Neuronal stem cell (in vitro differentiated cells): ENCODE measurements at regions not wholly inside any gene's neighbourhood (a gene's known extent, or its start where the extent isn't known, plus 50 kb on each side); places are given as distances from the start of the nearest gene placed in this dataset.
A peak's percentile ranks its signal among the peaks of the same experiment; 100 is the strongest.

ENCODE experiments used
- DNase-seq: peaks from one replicate; pipeline ENCODE4 v3.0.0-alpha.2; 2013; ENCODE audit warnings: low spot score
- H2AFZ ChIP-seq: one replicate; pipeline ENCODE4 v1.6.1; 2013; ENCODE audit warnings: mild to moderate bottlenecking, low read length, inconsistent platforms
- H2AK5ac ChIP-seq: 2 replicates; pipeline ENCODE4 v1.6.1; 2013; ENCODE audit warnings: low read depth, mild to moderate bottlenecking, inconsistent platforms, low read length, moderate library complexity, mixed read lengths
- H2BK120ac ChIP-seq: 2 replicates; pipeline ENCODE4 v1.6.1; 2013; ENCODE audit warnings: low read depth, mild to moderate bottlenecking, inconsistent platforms, low read length, moderate library complexity, mixed read lengths
- H2BK12ac ChIP-seq: one replicate; pipeline ENCODE4 v1.6.1; 2013; ENCODE audit warnings: low read length, inconsistent platforms
- H2BK15ac ChIP-seq: 2 replicates; pipeline ENCODE4 v1.6.1; 2013; ENCODE audit warnings: mild to moderate bottlenecking, low read length, inconsistent platforms, mixed read lengths
- H2BK5ac ChIP-seq: one replicate; pipeline ENCODE4 v1.6.1; 2013; ENCODE audit warnings: inconsistent platforms, mild to moderate bottlenecking, low read length, moderate library complexity
- H3K14ac ChIP-seq: one replicate; pipeline ENCODE4 v1.6.1; 2013; ENCODE audit warnings: low read length, inconsistent platforms
- H3K18ac ChIP-seq: 2 replicates; pipeline ENCODE4 v1.6.1; 2013; ENCODE audit warnings: low read length, inconsistent platforms
- H3K23ac ChIP-seq: 2 replicates; pipeline ENCODE4 v1.6.1; 2013; ENCODE audit warnings: low read depth, mild to moderate bottlenecking, mixed read lengths, low read length, inconsistent platforms; ENCODE audit not compliant: poor library complexity
- H3K27ac ChIP-seq: replicated peaks from 3 replicates; pipeline ENCODE4 v1.5.1; 2013; ENCODE audit warnings: low read length, inconsistent platforms
- H3K27me3 ChIP-seq, 3 experiments: 2 replicates each; pipeline ENCODE4 v1.6.1; 2013; ENCODE audit warnings: low read length in 3 of 3, mild to moderate bottlenecking in 2 of 3, inconsistent platforms in 1 of 3, low read depth in 1 of 3, mixed read lengths in 1 of 3, moderate library complexity in 1 of 3; ENCODE audit not compliant: control insufficient read depth in 3 of 3, insufficient read depth in 3 of 3
- H3K36me3 ChIP-seq, 2 donors: replicated peaks in 1 of 2; 2 replicates each; pipeline ENCODE4 v1.6.1; 2013; ENCODE audit warnings: low read length in 2 of 2; ENCODE audit not compliant: control insufficient read depth in 2 of 2, insufficient read depth in 2 of 2
- H3K4ac ChIP-seq: 2 replicates; pipeline ENCODE4 v1.6.1; 2013; ENCODE audit warnings: inconsistent platforms, mild to moderate bottlenecking, low read length, moderate library complexity
- H3K4me1 ChIP-seq, 2 donors: 1 replicate in 1 of 2; 2 replicates in 1 of 2; pipeline ENCODE4 v1.6.1; 2013; ENCODE audit warnings: low read length in 2 of 2, low read depth in 1 of 2; ENCODE audit not compliant: control insufficient read depth in 2 of 2, insufficient read depth in 1 of 2
- H3K4me2 ChIP-seq: one replicate; pipeline ENCODE4 v1.6.1; 2013; ENCODE audit warnings: mild to moderate bottlenecking, low read length, inconsistent platforms; ENCODE audit not compliant: insufficient read depth, poor library complexity, severe bottlenecking
- H3K4me3 ChIP-seq, 2 donors: 2 replicates each; pipeline ENCODE4 v1.5.1; 2013; ENCODE audit warnings: low read length in 2 of 2, mild to moderate bottlenecking in 2 of 2, inconsistent platforms in 1 of 2, moderate library complexity in 1 of 2
- H3K79me1 ChIP-seq: one replicate; pipeline ENCODE4 v1.6.1; 2013; ENCODE audit warnings: low read depth, mild to moderate bottlenecking, inconsistent platforms, low read length, moderate library complexity
- H3K9ac ChIP-seq: one replicate; pipeline ENCODE4 v1.6.1; 2013; ENCODE audit warnings: mild to moderate bottlenecking, low read depth, low read length, inconsistent platforms; ENCODE audit not compliant: poor library complexity
- H3K9me3 ChIP-seq, 2 donors: replicated peaks in 1 of 2; 2 replicates each; pipeline versions ENCODE3 to v1.6.1; 2013; ENCODE audit warnings: low read length in 2 of 2, mild to moderate bottlenecking in 2 of 2, inconsistent platforms in 1 of 2, low read depth in 1 of 2, mixed read lengths in 1 of 2, moderate library complexity in 1 of 2; ENCODE audit not compliant: control insufficient read depth in 2 of 2, insufficient read depth in 1 of 2
- H4K8ac ChIP-seq: one replicate; pipeline ENCODE4 v1.6.1; 2013; ENCODE audit warnings: low read depth, mild to moderate bottlenecking, inconsistent platforms, low read length, moderate library complexity
- H4K91ac ChIP-seq: one replicate; pipeline ENCODE4 v1.6.1; 2013; ENCODE audit warnings: low read length, low read depth, mild to moderate bottlenecking, inconsistent platforms; ENCODE audit not compliant: poor library complexity
- WGBS, 2 donors: extraction: QIAGEN DNeasy Blood & Tissue Kit; methylation state at CpG; one replicate each; pipeline ENCODE4 v1.1.7; 2013; ENCODE audit warnings: missing lambda C conversion rate in 2 of 2, mixed read lengths in 1 of 2; ENCODE audit not compliant: insufficient read length in 2 of 2, insufficient replicate concordance in 1 of 2; ENCODE audit errors: extremely low coverage in 2 of 2; 5-methylcytosine and 5-hydroxymethylcytosine counted together

GRCh38 chr12:77615332-77615731 is 215.4 kb upstream of the NAV3 start:
- no CpG with 5 or more reads among the region's 2 CpGs for WGBS, 2 donors
- no peak overlapping the region for H2BK12ac ChIP-seq
- H3K9ac ChIP-seq: no peak overlapping the region
- H2BK15ac ChIP-seq: no peak overlapping the region
- peaks cover 4 to 8% of the 10 kb centered on the region in 2 donors for H3K9me3 ChIP-seq
- H4K91ac ChIP-seq: no peak overlapping the region
- no peak overlapping the region for H3K4me2 ChIP-seq
- H3K18ac ChIP-seq: no peak overlapping the region
- no peak overlapping the region for H4K8ac ChIP-seq
- H3K14ac ChIP-seq: no peak overlapping the region
- peaks cover 0 to 4% of the 10 kb centered on the region in 2 donors for H3K4me1 ChIP-seq
- peaks cover 0 to 2% (median 0%) of the 10 kb centered on the region in 3 experiments for H3K27me3 ChIP-seq
- H2BK5ac ChIP-seq: no peak overlapping the region
- H2AFZ ChIP-seq: no peak overlapping the region
- H2BK120ac ChIP-seq: no peak overlapping the region
- no peaks in the 10 kb centered on the region for H3K36me3 ChIP-seq
- H3K79me1 ChIP-seq: no peaks in the 10 kb centered on the region
- no peak overlapping the region for H2AK5ac ChIP-seq
- no peak overlapping the region for H3K23ac ChIP-seq
- no peak overlapping the region for H3K4me3 ChIP-seq
- no peak for DNase-seq
- H3K27ac ChIP-seq: no peak overlapping the region
- no peak overlapping the region for H3K4ac ChIP-seq

GRCh38 chr12:77613411-77613810 is 217.3 kb upstream of the NAV3 start:
- no peak for DNase-seq
- no peak overlapping the region for H2BK120ac ChIP-seq
- H2BK5ac ChIP-seq: no peak overlapping the region
- H4K8ac ChIP-seq: no peak overlapping the region
- H3K9me3 ChIP-seq: peaks cover 4 to 8% of the 10 kb centered on the region in 2 donors
- peak overlapping the region; percentile 5 for H3K27ac ChIP-seq
- no peak overlapping the region for H3K14ac ChIP-seq
- no peaks in the 10 kb centered on the region for H3K27me3 ChIP-seq
- H3K18ac ChIP-seq: no peak overlapping the region
- H3K79me1 ChIP-seq: no peaks in the 10 kb centered on the region
- H3K23ac ChIP-seq: no peak overlapping the region
- H3K4me3 ChIP-seq: no peak overlapping the region
- no peak overlapping the region for H2BK12ac ChIP-seq
- H2AFZ ChIP-seq: peak overlapping the region; percentile 38
- H3K36me3 ChIP-seq: no peaks in the 10 kb centered on the region
- peaks cover 0 to 4% of the 10 kb centered on the region in 2 donors for H3K4me1 ChIP-seq
- WGBS, 2 donors: no CpG with 5 or more reads among the region's 4 CpGs
- H3K4ac ChIP-seq: no peak overlapping the region
- no peak overlapping the region for H3K4me2 ChIP-seq
- no peak overlapping the region for H2BK15ac ChIP-seq
- H2AK5ac ChIP-seq: no peak overlapping the region
- H4K91ac ChIP-seq: no peak overlapping the region
- H3K9ac ChIP-seq: no peak overlapping the region

DNA sequence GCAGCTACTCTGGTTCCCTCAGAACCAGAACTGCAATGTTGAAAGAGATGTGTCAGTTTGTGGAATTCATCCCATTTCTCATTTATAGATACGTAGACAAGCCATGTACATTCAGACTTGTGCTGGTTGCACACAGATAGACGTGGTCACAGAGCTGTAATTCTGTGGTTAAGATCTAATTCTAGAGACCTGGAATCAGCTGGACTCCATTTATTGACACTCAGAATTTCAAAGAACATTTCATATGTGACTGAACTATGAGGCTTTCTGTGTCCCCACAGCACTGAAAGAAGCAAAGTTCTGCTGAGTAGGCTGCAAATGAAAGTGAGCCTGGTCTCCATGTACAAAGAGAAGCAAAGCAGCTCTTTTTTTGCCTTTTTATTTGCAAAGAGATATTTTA is 220.2 kb upstream of the NAV3 start:
- no peaks in the 10 kb centered on the region for H3K36me3 ChIP-seq
- H2BK5ac ChIP-seq: no peak overlapping the region
- H3K4me2 ChIP-seq: no peak overlapping the region
- H3K4me3 ChIP-seq: no peak overlapping the region
- no peak overlapping the region for H4K91ac ChIP-seq
- peak overlapping the region; percentile 46 for H2AFZ ChIP-seq
- H2BK12ac ChIP-seq: no peak overlapping the region
- peaks cover 0 to 4% of the 10 kb centered on the region in 2 donors for H3K4me1 ChIP-seq
- no peak for DNase-seq
- H3K27me3 ChIP-seq: no peaks in the 10 kb centered on the region
- no CpG with 5 or more reads among the region's 2 CpGs for WGBS, 2 donors
- no peak overlapping the region for H2BK15ac ChIP-seq
- H3K4ac ChIP-seq: no peak overlapping the region
- H4K8ac ChIP-seq: no peak overlapping the region
- no peak overlapping the region for H2BK120ac ChIP-seq
- H3K23ac ChIP-seq: no peak overlapping the region
- no peak overlapping the region for H3K9ac ChIP-seq
- no peak overlapping the region for H3K27ac ChIP-seq
- no peaks in the 10 kb centered on the region for H3K9me3 ChIP-seq
- no peak overlapping the region for H3K18ac ChIP-seq
- H2AK5ac ChIP-seq: no peak overlapping the region
- H3K79me1 ChIP-seq: no peaks in the 10 kb centered on the region
- H3K14ac ChIP-seq: no peak overlapping the region

DNA sequence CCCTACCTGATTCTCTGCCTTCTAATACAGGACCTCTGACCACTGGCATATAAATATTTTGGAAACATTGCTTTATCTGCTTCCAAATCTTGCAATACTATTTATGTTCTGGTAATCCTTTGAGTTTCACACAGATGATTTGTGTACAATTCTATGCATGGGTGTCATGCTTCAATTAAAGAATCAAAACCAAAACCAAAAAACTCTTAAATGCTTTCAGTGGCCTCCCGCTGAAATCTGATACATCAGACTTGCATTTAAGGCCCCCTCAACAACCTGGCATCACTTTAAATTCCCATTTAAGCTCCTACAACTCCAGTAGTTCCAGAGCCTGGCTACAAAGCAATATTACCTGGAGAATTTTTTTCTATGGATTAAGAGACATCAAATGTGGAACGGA is 221.7 kb upstream of the NAV3 start:
- WGBS, 2 donors: no CpG with 5 or more reads among the region's 2 CpGs
- no peak overlapping the region for H3K9ac ChIP-seq
- H3K4me1 ChIP-seq: peaks cover 0 to 4% of the 10 kb centered on the region in 2 donors
- H3K4me2 ChIP-seq: no peak overlapping the region
- no peak overlapping the region for H3K4ac ChIP-seq
- no peak overlapping the region for H2BK120ac ChIP-seq
- H3K36me3 ChIP-seq: no peaks in the 10 kb centered on the region
- no peak overlapping the region for H3K18ac ChIP-seq
- H4K91ac ChIP-seq: no peak overlapping the region
- H3K27ac ChIP-seq: no peak overlapping the region
- H2AK5ac ChIP-seq: no peak overlapping the region
- H3K27me3 ChIP-seq: no peaks in the 10 kb centered on the region
- no peak for DNase-seq
- H3K14ac ChIP-seq: no peak overlapping the region
- H3K9me3 ChIP-seq: no peaks in the 10 kb centered on the region
- no peak overlapping the region for H2BK5ac ChIP-seq
- no peaks in the 10 kb centered on the region for H3K79me1 ChIP-seq
- H4K8ac ChIP-seq: no peak overlapping the region
- H3K23ac ChIP-seq: no peak overlapping the region
- H2BK12ac ChIP-seq: no peak overlapping the region
- no peak overlapping the region for H3K4me3 ChIP-seq
- H2AFZ ChIP-seq: no peak overlapping the region
- no peak overlapping the region for H2BK15ac ChIP-seq
